K562 (cell line): ENCODE measurements at regions not wholly inside any gene's neighbourhood (a gene's known extent, or its start where the extent isn't known, plus 50 kb on each side); places are given as distances from the start of the nearest gene placed in this dataset.

Experiments
- ATAC-seq: fragments of 200-7000 bp; cut with Tn5 transposase; 3 replicates; pipeline ENCODE4 v1.9.1; 2020; ENCODE audit warnings: moderate library complexity
- BruUV-seq: library from RNA; stranded (reverse); fragments of 400-500 nt; replicated peaks from 2 replicates; lab custom pipeline; 2021; lab: Mats Ljungman, UMichigan
- CTCF ChIA-PET: fragments of 300-600 bp; formaldehyde crosslinking; extraction: SDS; loops from one replicate; lab custom pipeline; 2021; ENCODE audit warnings: low intra/inter-chr PET ratio; lab: Yijun Ruan, JAX
- POLR2A ChIA-PET: fragments of 300-600, 350-650 bp; sonication (Branson Sonifier 250); formaldehyde crosslinking; extraction: SDS; loops from one replicate; lab custom pipeline; 2021; ENCODE audit warnings: antibody characterized with exemption, inconsistent platforms; lab: Yijun Ruan, JAX
- DNase-seq, 4 experiments: peaks; one replicate each; pipeline versions ENCODE4 v3.0.0 to v3.0.0-alpha.2; 2011 to 2018; ENCODE audit warnings: low spot score in 3 of 4, mixed read lengths in 3 of 4; ENCODE audit errors: extremely low read depth in 1 of 4
- FAIRE-seq: peaks from 2 replicates; lab custom pipeline; 2011; peaks lifted over from hg19 to GRCh38; lab: Jason Lieb, UNC
- H2AFZ ChIP-seq: 2 replicates; pipeline ENCODE4 v1.6.0; 2011; ENCODE audit warnings: low read depth, low read length, control low read depth, inconsistent platforms
- H3K27ac ChIP-seq: fragments of 200-600 bp; 3 replicates; pipeline ENCODE4 v1.8.0; 2011; ENCODE audit warnings: low read depth, mild to moderate bottlenecking, control low read depth, inconsistent platforms, low read length, moderate library complexity, mixed read lengths; ENCODE audit errors: extremely low read depth
- H3K27me3 ChIP-seq, 2 experiments: fragments of 300-600 bp in 1 of 2; 2 replicates in 1 of 2; 3 replicates in 1 of 2; pipeline versions ENCODE4 v1.6.0 to v1.8.0; 2011; ENCODE audit warnings: inconsistent platforms in 2 of 2, low read length in 2 of 2, mild to moderate bottlenecking in 1 of 2, mixed read lengths in 1 of 2, moderate library complexity in 1 of 2; ENCODE audit not compliant: control insufficient read depth in 2 of 2, insufficient read depth in 2 of 2
- H3K36me3 ChIP-seq: fragments of 300-600 bp; 3 replicates; pipeline ENCODE4 v1.8.0; 2011; ENCODE audit warnings: mild to moderate bottlenecking, low read length, inconsistent platforms; ENCODE audit not compliant: control insufficient read depth, insufficient read depth
- H3K4me1 ChIP-seq, 2 experiments: fragments of 200-600 bp in 1 of 2; replicated peaks in 1 of 2; 2 replicates in 1 of 2; 3 replicates in 1 of 2; pipeline versions ENCODE4 v1.5.1 to v1.8.0; 2011; ENCODE audit warnings: inconsistent platforms in 2 of 2, low read length in 2 of 2, mild to moderate bottlenecking in 1 of 2, mixed read lengths in 1 of 2, moderate library complexity in 1 of 2; ENCODE audit not compliant: control insufficient read depth in 2 of 2, insufficient read depth in 2 of 2
- H3K4me2 ChIP-seq: 2 replicates; pipeline ENCODE4 v1.6.1; 2011; ENCODE audit warnings: low read length, control low read depth, inconsistent platforms, mixed read lengths; ENCODE audit not compliant: insufficient read depth
- H3K4me3 ChIP-seq: fragments of 200-600 bp; sonication (generic), shearing (Covaris generic); 2 replicates; pipeline ENCODE4 v1.5.1; 2016; ENCODE audit warnings: control low read depth, inconsistent platforms
- H3K79me2 ChIP-seq: fragments of 200-600 bp; 3 replicates; pipeline ENCODE4 v1.8.0; 2011; ENCODE audit warnings: low read length, inconsistent platforms; ENCODE audit not compliant: control insufficient read depth, insufficient read depth
- H3K9ac ChIP-seq, 2 experiments: 2 replicates each; pipeline versions ENCODE4 v1.6.0 to v1.6.1; 2011; ENCODE audit warnings: low read depth in 2 of 2, low read length in 2 of 2, control low read depth in 1 of 2, inconsistent platforms in 1 of 2, mild to moderate bottlenecking in 1 of 2, mixed read lengths in 1 of 2; ENCODE audit not compliant: insufficient read depth in 1 of 2
- H3K9me1 ChIP-seq: one replicate; pipeline ENCODE4 v1.6.0; 2011; ENCODE audit warnings: inconsistent platforms, mild to moderate bottlenecking, low read length, moderate library complexity; ENCODE audit not compliant: control insufficient read depth, insufficient read depth
- H3K9me3 ChIP-seq: replicated peaks from 2 replicates; pipeline ENCODE4 v1.5.1; 2011; ENCODE audit warnings: low read depth, low read length, inconsistent platforms; ENCODE audit not compliant: control insufficient read depth, insufficient read depth
- H4K20me1 ChIP-seq: replicated peaks from 2 replicates; pipeline ENCODE4 v1.6.1; 2011; ENCODE audit warnings: low read length, inconsistent platforms, mixed read lengths; ENCODE audit not compliant: control insufficient read depth, insufficient read depth
- CXXC5 ChIP-seq: fragments of 250-450 bp; sonication (Bioruptor Pico); IDR thresholded peaks from 2 replicates; pipeline ENCODE4 v1.8.0; 2022; ENCODE audit warnings: inconsistent platforms, mild to moderate bottlenecking, moderate library complexity
- HDAC2 ChIP-seq: fragments of 450-650 bp; IDR thresholded peaks from 2 replicates; pipeline ENCODE4 v1.6.1; 2016; ENCODE audit warnings: mild to moderate bottlenecking
- NCOA4 ChIP-seq: fragments of 450-650 bp; IDR thresholded peaks from 2 replicates; pipeline ENCODE4 v1.6.1; 2018; ENCODE audit warnings: mild to moderate bottlenecking; ENCODE audit not compliant: partially characterized antibody
- POLR2AphosphoS5 ChIP-seq: IDR thresholded peaks from 2 replicates; pipeline ENCODE4 v1.6.1; 2011; ENCODE audit warnings: mild to moderate bottlenecking, low read depth, low read length, moderate library complexity; ENCODE audit not compliant: control insufficient read depth, insufficient read depth
- SETDB1 ChIP-seq: IDR thresholded peaks from one replicate; pipeline ENCODE4 v1.6.1; 2012; ENCODE audit warnings: low read length, control low read depth, inconsistent platforms
- STAT5B ChIP-seq: fragments of 250-450 bp; sonication (Bioruptor Pico); IDR thresholded peaks from 2 replicates; pipeline ENCODE4 v1.8.0; 2021; ENCODE audit warnings: mild to moderate bottlenecking, inconsistent platforms
- TCF7 ChIP-seq: sonication (generic); IDR thresholded peaks from 2 replicates; pipeline ENCODE4 v1.6.1; 2016; ENCODE audit warnings: antibody characterized with exemption, borderline replicate concordance
- TEAD2 ChIP-seq: fragments of 450-650 bp; IDR thresholded peaks from 2 replicates; pipeline ENCODE4 v1.6.1; 2016; ENCODE audit warnings: missing genetic modification characterization, control low read depth, missing compliant biosample characterization
- WGBS: fragments of 100-300 bp; shearing (Covaris generic); methylation state at CpG from one replicate; pipeline ENCODE4 v1.1.6; 2016; ENCODE audit warnings: low coverage, mixed read lengths; ENCODE audit not compliant: insufficient coverage; ENCODE audit errors: missing lambda C conversion rate; 5-methylcytosine and 5-hydroxymethylcytosine counted together
- in situ Hi-C: fragments of 300-500 bp; cut with MboI; formaldehyde crosslinking; loops from 4 replicates; pipeline ENCODE4 v1.15.0; 2018; ENCODE audit warnings: inconsistent platforms, mixed read lengths
- intact Hi-C: fragments of 100-400 bp; cut with micrococcal nuclease; formaldehyde crosslinking; loops from 2 replicates; pipeline ENCODE4 v1.14.2; 2022
- TF ChIP-seq, protein P1 (sequence below): sonication (generic); formaldehyde crosslinking; IDR thresholded peaks from 2 replicates; pipeline ENCODE4 v1.8.1; 2023; ENCODE audit warnings: mild to moderate bottlenecking, missing genetic modification reagents, moderate library complexity
- TF ChIP-seq, protein P2 (sequence below), 2 experiments: fragments of 250-450 bp in 1 of 2; fragments of 450-650 bp in 1 of 2; sonication (Bioruptor Pico) in 1 of 2; IDR thresholded peaks; 2 replicates each; pipeline versions ENCODE4 v1.6.1 to v1.8.0; 2016 to 2021; ENCODE audit warnings: mild to moderate bottlenecking in 2 of 2, moderate library complexity in 2 of 2, missing compliant biosample characterization in 1 of 2, missing genetic modification characterization in 1 of 2
- TF ChIP-seq, protein P3 (sequence below): fragments of 450-650 bp; conservative IDR thresholded peaks from 2 replicates; pipeline ENCODE4 v1.6.1; 2016; ENCODE audit warnings: missing genetic modification characterization, low read depth, mild to moderate bottlenecking, missing compliant biosample characterization, moderate library complexity
- TF ChIP-seq, protein P4 (sequence below): fragments of 450-650 bp; formaldehyde crosslinking; conservative IDR thresholded peaks from 2 replicates; pipeline ENCODE4 v1.4.0; 2022; ENCODE audit warnings: mild to moderate bottlenecking, missing genetic modification characterization
- TF ChIP-seq, protein P5 (sequence below): sonication (generic); formaldehyde crosslinking; IDR thresholded peaks from 2 replicates; pipeline ENCODE4 v1.8.0; 2023; ENCODE audit warnings: mild to moderate bottlenecking, missing genetic modification reagents

DNA sequence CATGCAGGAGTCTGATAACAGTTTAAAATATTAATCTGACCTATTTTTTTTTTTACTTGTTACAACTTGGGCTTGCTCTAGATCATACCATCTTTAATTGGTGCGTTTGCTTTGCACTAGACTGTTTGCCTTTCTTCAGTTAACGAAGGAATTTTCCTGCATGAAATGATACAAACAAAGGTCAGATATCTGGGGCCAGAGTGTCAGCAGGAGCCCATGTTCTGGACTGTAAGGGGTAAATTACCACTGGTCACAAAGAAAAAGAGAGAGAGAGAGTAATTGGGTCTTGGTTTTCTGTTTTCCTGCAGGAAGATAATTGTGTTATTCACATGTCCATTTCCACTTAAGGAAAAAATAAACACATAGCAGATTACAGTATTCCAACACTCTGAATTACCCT, 399.4 kb upstream of the MARCKS start:
- CTCF ChIA-PET: no interaction called here
- in situ Hi-C loops: no loop called here
- Histone ChIP-seq H3K9ac (no peak overlapping the region), H3K27me3 (no peaks in the 10 kb centered on the region), H3K4me2 (no peak overlapping the region), H3K9me3 (no peaks in the 10 kb centered on the region), H2AFZ (no peak overlapping the region)
- no peak for DNase-seq
- 0% methylated on average over 2 of the region's 2 CpGs for WGBS
- TF ChIP-seq HDAC2: no peak
- TF ChIP-seq SETDB1: no peak
- TF ChIP-seq, protein P1, sequence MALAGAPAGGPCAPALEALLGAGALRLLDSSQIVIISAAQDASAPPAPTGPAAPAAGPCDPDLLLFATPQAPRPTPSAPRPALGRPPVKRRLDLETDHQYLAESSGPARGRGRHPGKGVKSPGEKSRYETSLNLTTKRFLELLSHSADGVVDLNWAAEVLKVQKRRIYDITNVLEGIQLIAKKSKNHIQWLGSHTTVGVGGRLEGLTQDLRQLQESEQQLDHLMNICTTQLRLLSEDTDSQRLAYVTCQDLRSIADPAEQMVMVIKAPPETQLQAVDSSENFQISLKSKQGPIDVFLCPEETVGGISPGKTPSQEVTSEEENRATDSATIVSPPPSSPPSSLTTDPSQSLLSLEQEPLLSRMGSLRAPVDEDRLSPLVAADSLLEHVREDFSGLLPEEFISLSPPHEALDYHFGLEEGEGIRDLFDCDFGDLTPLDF (CRISPR knock-in tag): no peak
- TF ChIP-seq CXXC5 (CRISPR knock-in tag): no peak
- TF ChIP-seq, protein P2, sequence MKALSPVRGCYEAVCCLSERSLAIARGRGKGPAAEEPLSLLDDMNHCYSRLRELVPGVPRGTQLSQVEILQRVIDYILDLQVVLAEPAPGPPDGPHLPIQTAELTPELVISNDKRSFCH (CRISPR knock-in tag; IDR thresholded peaks at IDR 0.05): no peak
- TF ChIP-seq, protein P2 (tag; IDR thresholded peaks at IDR 0.05): no peak
- TF ChIP-seq, protein P3, sequence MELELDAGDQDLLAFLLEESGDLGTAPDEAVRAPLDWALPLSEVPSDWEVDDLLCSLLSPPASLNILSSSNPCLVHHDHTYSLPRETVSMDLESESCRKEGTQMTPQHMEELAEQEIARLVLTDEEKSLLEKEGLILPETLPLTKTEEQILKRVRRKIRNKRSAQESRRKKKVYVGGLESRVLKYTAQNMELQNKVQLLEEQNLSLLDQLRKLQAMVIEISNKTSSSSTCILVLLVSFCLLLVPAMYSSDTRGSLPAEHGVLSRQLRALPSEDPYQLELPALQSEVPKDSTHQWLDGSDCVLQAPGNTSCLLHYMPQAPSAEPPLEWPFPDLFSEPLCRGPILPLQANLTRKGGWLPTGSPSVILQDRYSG: no peak
- TF ChIP-seq POLR2AphosphoS5: no peak
- TF ChIP-seq, protein P4, sequence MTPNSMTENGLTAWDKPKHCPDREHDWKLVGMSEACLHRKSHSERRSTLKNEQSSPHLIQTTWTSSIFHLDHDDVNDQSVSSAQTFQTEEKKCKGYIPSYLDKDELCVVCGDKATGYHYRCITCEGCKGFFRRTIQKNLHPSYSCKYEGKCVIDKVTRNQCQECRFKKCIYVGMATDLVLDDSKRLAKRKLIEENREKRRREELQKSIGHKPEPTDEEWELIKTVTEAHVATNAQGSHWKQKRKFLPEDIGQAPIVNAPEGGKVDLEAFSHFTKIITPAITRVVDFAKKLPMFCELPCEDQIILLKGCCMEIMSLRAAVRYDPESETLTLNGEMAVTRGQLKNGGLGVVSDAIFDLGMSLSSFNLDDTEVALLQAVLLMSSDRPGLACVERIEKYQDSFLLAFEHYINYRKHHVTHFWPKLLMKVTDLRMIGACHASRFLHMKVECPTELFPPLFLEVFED: no peak
- TF ChIP-seq TEAD2 (tag): no peak
- no peak for TF ChIP-seq STAT5B
- no peak for TF ChIP-seq NCOA4
- TF ChIP-seq, protein P5, sequence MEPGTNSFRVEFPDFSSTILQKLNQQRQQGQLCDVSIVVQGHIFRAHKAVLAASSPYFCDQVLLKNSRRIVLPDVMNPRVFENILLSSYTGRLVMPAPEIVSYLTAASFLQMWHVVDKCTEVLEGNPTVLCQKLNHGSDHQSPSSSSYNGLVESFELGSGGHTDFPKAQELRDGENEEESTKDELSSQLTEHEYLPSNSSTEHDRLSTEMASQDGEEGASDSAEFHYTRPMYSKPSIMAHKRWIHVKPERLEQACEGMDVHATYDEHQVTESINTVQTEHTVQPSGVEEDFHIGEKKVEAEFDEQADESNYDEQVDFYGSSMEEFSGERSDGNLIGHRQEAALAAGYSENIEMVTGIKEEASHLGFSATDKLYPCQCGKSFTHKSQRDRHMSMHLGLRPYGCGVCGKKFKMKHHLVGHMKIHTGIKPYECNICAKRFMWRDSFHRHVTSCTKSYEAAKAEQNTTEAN: no peak
- TF ChIP-seq TCF7: no peak
- TF ChIP-seq, all 486 proteins: peak for 0
- H3K4me1 ChIP-seq: no peaks in the 10 kb centered on the region
- H4K20me1 ChIP-seq: no peaks in the 10 kb centered on the region
- H3K4me3 ChIP-seq: no peak overlapping the region
- no peaks in the 10 kb centered on the region for H3K36me3 ChIP-seq
- no TSS peak for BruUV-seq
- H3K9me1 ChIP-seq: no peaks in the 10 kb centered on the region
- POLR2A ChIA-PET: no interaction called here
- intact Hi-C loops: no loop called here
- no peak overlapping the region for H3K27ac ChIP-seq
- H3K79me2 ChIP-seq: no peaks in the 10 kb centered on the region
- no peak for FAIRE-seq
- ATAC-seq: no peak
